Loucy (cell line): ENCODE measurements at regions not wholly inside any gene's neighbourhood (a gene's known extent, or its start where the extent isn't known, plus 50 kb on each side); places are given as distances from the start of the nearest gene placed in this dataset.

Source experiments
- EZH2phosphoT487 ChIP-seq: fragments of 200-600 bp; IDR thresholded peaks from 2 replicates; pipeline ENCODE4 v1.6.1; 2018; ENCODE audit warnings: antibody characterized with exemption, mild to moderate bottlenecking, moderate library complexity, borderline replicate concordance
- TF ChIP-seq, protein P1 (sequence below): fragments of 200-600 bp; sonication (generic); conservative IDR thresholded peaks from 2 replicates; pipeline ENCODE4 v1.5.1; 2014; ENCODE audit warnings: mild to moderate bottlenecking, antibody characterized with exemption, low read length

DNA sequence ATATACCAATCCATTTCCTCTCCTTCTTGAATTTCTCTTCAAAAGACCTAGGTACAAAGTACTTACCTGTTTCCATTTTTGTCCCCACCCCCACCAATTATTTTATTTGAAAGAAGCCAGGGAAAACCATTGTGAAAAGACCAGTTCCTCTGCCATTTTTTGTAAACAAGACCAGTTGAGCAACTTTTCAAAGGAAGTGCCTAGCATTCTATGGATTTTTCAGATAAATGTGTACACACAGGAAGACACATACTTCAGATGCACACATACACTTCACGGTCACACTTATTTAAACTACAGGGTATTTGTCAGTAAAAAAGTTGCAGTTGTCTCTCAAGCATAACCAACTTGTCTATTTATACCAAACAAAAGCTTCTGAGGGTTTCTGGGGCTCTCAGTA lies 587.2 kb upstream of the KLHL4 start:
- TF ChIP-seq EZH2phosphoT487 = no peak
- TF ChIP-seq, protein P1, sequence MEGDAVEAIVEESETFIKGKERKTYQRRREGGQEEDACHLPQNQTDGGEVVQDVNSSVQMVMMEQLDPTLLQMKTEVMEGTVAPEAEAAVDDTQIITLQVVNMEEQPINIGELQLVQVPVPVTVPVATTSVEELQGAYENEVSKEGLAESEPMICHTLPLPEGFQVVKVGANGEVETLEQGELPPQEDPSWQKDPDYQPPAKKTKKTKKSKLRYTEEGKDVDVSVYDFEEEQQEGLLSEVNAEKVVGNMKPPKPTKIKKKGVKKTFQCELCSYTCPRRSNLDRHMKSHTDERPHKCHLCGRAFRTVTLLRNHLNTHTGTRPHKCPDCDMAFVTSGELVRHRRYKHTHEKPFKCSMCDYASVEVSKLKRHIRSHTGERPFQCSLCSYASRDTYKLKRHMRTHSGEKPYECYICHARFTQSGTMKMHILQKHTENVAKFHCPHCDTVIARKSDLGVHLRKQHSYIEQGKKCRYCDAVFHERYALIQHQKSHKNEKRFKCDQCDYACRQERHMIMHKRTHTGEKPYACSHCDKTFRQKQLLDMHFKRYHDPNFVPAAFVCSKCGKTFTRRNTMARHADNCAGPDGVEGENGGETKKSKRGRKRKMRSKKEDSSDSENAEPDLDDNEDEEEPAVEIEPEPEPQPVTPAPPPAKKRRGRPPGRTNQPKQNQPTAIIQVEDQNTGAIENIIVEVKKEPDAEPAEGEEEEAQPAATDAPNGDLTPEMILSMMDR = no peak
